ENCODE measurements at regions not wholly inside any gene's neighbourhood (a gene's known extent, or its start where the extent isn't known, plus 50 kb on each side); places are given as distances from the start of the nearest gene placed in this dataset.

- TF ChIP-seq, protein P1, sequence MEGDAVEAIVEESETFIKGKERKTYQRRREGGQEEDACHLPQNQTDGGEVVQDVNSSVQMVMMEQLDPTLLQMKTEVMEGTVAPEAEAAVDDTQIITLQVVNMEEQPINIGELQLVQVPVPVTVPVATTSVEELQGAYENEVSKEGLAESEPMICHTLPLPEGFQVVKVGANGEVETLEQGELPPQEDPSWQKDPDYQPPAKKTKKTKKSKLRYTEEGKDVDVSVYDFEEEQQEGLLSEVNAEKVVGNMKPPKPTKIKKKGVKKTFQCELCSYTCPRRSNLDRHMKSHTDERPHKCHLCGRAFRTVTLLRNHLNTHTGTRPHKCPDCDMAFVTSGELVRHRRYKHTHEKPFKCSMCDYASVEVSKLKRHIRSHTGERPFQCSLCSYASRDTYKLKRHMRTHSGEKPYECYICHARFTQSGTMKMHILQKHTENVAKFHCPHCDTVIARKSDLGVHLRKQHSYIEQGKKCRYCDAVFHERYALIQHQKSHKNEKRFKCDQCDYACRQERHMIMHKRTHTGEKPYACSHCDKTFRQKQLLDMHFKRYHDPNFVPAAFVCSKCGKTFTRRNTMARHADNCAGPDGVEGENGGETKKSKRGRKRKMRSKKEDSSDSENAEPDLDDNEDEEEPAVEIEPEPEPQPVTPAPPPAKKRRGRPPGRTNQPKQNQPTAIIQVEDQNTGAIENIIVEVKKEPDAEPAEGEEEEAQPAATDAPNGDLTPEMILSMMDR (IDR thresholded peaks at IDR 0.05; ENCODE audit: low read depth, low read length), result no peak
- TF ChIP-seq POLR2A (IDR thresholded peaks at IDR 0.05; ENCODE audit: extremely low read depth, insufficient read length), result no peak
- TF ChIP-seq, protein P2, sequence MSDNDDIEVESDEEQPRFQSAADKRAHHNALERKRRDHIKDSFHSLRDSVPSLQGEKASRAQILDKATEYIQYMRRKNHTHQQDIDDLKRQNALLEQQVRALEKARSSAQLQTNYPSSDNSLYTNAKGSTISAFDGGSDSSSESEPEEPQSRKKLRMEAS (IDR thresholded peaks at IDR 0.05; ENCODE audit: low read depth, low read length), result no peak
Measured at GRCh38 chr17:27400991-27401390, 55.3 kb upstream of the KSR1 start.

Measured in NB4 (cell line).